Astrocyte (in vitro differentiated cells and primary cell): ENCODE measurements at regions not wholly inside any gene's neighbourhood (a gene's known extent, or its start where the extent isn't known, plus 50 kb on each side); places are given as distances from the start of the nearest gene placed in this dataset.

Experiments
- DNase-seq: peaks from one replicate; pipeline ENCODE4 v3.0.0-alpha.2; 2010; ENCODE audit warnings: low read depth
- FAIRE-seq: peaks from 2 replicates; lab custom pipeline; 2011; peaks lifted over from hg19 to GRCh38; lab: Jason Lieb, UNC
- H2AFZ ChIP-seq: 2 replicates; pipeline ENCODE4 v1.6.0; 2012; ENCODE audit warnings: low read depth, low read length, inconsistent platforms
- H3K27ac ChIP-seq: 2 replicates; pipeline ENCODE4 v1.5.1; 2011; ENCODE audit warnings: low read depth, low read length, inconsistent platforms
- H3K27me3 ChIP-seq: 2 replicates; pipeline ENCODE4 v1.6.0; 2011; ENCODE audit warnings: low read length, inconsistent platforms; ENCODE audit not compliant: insufficient read depth
- H3K36me3 ChIP-seq: 2 replicates; pipeline ENCODE4 v1.5.1; 2011; ENCODE audit warnings: low read length, inconsistent platforms; ENCODE audit not compliant: insufficient read depth
- H3K4me1 ChIP-seq: 2 replicates; pipeline ENCODE4 v1.5.1; 2011; ENCODE audit warnings: low read length, inconsistent platforms; ENCODE audit not compliant: insufficient read depth
- H3K4me2 ChIP-seq: 2 replicates; pipeline ENCODE4 v1.6.0; 2012; ENCODE audit warnings: low read length, inconsistent platforms
- H3K4me3 ChIP-seq: 2 replicates; pipeline ENCODE4 v1.5.1; 2011; ENCODE audit warnings: low read depth, mild to moderate bottlenecking, low read length, inconsistent platforms; ENCODE audit not compliant: insufficient read depth
- H3K79me2 ChIP-seq: 2 replicates; pipeline ENCODE4 v1.6.0; 2012; ENCODE audit warnings: mild to moderate bottlenecking, low read length, inconsistent platforms; ENCODE audit not compliant: insufficient read depth
- H3K9ac ChIP-seq: 2 replicates; pipeline ENCODE4 v1.6.0; 2012; ENCODE audit warnings: mild to moderate bottlenecking, low read length, inconsistent platforms
- H3K9me3 ChIP-seq: 2 replicates; pipeline ENCODE4 v1.5.1; 2012; ENCODE audit warnings: low read depth, mild to moderate bottlenecking, low read length, inconsistent platforms; ENCODE audit not compliant: insufficient read depth
- H4K20me1 ChIP-seq: 2 replicates; pipeline ENCODE4 v1.6.0; 2012; ENCODE audit warnings: low read length, inconsistent platforms; ENCODE audit not compliant: insufficient read depth
- H3K27ac Mint-ChIP-seq: one replicate; pipeline ENCODE4 v1.8.0; 2021; ENCODE audit warnings: mild to moderate bottlenecking, mixed read lengths; ENCODE audit not compliant: unreplicated experiment
- H3K27me3 Mint-ChIP-seq: one replicate; pipeline ENCODE4 v1.8.0; 2021; ENCODE audit warnings: low read depth, mixed read lengths; ENCODE audit not compliant: unreplicated experiment
- H3K36me3 Mint-ChIP-seq: one replicate; pipeline ENCODE4 v1.8.0; 2021; ENCODE audit warnings: low read depth, mixed read lengths; ENCODE audit not compliant: unreplicated experiment
- H3K4me1 Mint-ChIP-seq: one replicate; pipeline ENCODE4 v1.8.0; 2021; ENCODE audit warnings: low read depth, mixed read lengths; ENCODE audit not compliant: unreplicated experiment
- H3K4me3 Mint-ChIP-seq: one replicate; pipeline ENCODE4 v1.8.0; 2021; ENCODE audit warnings: mild to moderate bottlenecking, moderate library complexity, mixed read lengths; ENCODE audit not compliant: unreplicated experiment
- H3K9me3 Mint-ChIP-seq: one replicate; pipeline ENCODE4 v1.8.0; 2021; ENCODE audit warnings: mild to moderate bottlenecking, mixed read lengths; ENCODE audit not compliant: unreplicated experiment
- EZH2 ChIP-seq: IDR thresholded peaks from 2 replicates; pipeline ENCODE4 v1.6.1; 2012; ENCODE audit warnings: mild to moderate bottlenecking, low read length, inconsistent platforms; ENCODE audit not compliant: insufficient read depth
- TF ChIP-seq, protein P1 (sequence below): IDR thresholded peaks from 2 replicates; pipeline ENCODE4 v1.5.1; 2011; ENCODE audit warnings: low read depth, mild to moderate bottlenecking, inconsistent platforms, low read length, moderate library complexity; ENCODE audit not compliant: insufficient read depth

DNA sequence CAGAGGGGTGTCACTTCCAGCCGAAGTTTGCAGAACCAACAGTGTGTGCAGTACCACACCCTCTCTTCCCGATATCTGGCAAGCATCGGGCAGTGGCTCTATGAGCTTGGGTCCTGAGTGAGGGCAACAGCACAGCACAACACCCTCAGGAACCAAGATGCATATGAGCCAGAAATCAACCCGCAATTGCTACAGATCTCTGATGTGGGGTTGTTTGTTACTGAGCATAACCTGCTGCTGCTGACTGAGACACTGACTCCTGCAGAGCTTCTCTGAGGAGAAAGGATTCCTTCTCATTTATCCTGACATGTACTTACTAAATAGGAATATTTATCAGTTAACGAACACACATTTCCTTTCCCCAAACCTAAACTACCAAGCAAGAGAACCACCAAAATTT lies 218.3 kb downstream of the RBFOX3 start:
- Mint-ChIP-seq H3K4me1 (no peaks in the 10 kb centered on the region), H3K9me3 (no peaks in the 10 kb centered on the region), H3K27me3 (peaks cover 80% of the 10 kb centered on the region), H3K36me3 (no peaks in the 10 kb centered on the region), H3K27ac (no peak overlapping the region), H3K4me3 (no peak overlapping the region)
- H3K27ac ChIP-seq = no peak overlapping the region
- no peaks in the 10 kb centered on the region for H3K36me3 ChIP-seq
- H3K4me3 ChIP-seq = no peak overlapping the region
- no peak overlapping the region for H3K9ac ChIP-seq
- H3K4me1 ChIP-seq = no peaks in the 10 kb centered on the region
- H2AFZ ChIP-seq = no peak overlapping the region
- no peaks in the 10 kb centered on the region for H3K9me3 ChIP-seq
- H3K79me2 ChIP-seq = no peaks in the 10 kb centered on the region
- DNase-seq (no peak), FAIRE-seq (no peak)
- no peak for TF ChIP-seq EZH2
- no peaks in the 10 kb centered on the region for H4K20me1 ChIP-seq
- peaks cover 21% of the 10 kb centered on the region for H3K27me3 ChIP-seq
- H3K4me2 ChIP-seq = no peak overlapping the region

- Histone ChIP-seq H2AFZ (no peak overlapping the region), H3K36me3 (no peaks in the 10 kb centered on the region), H4K20me1 (no peaks in the 10 kb centered on the region), H3K9ac (no peak overlapping the region), H3K79me2 (no peaks in the 10 kb centered on the region), H3K27ac (no peak overlapping the region), H3K9me3 (no peaks in the 10 kb centered on the region), H3K4me1 (no peaks in the 10 kb centered on the region), H3K4me2 (no peak overlapping the region), H3K4me3 (no peak overlapping the region), H3K27me3 (peaks cover 24% of the 10 kb centered on the region)
- no peak for FAIRE-seq
- H3K27me3 Mint-ChIP-seq = peaks cover 83% of the 10 kb centered on the region
- H3K4me3 Mint-ChIP-seq = no peak overlapping the region
- H3K9me3 Mint-ChIP-seq = no peaks in the 10 kb centered on the region
- DNase-seq = peak; percentile 14
- no peak overlapping the region for H3K27ac Mint-ChIP-seq
- H3K4me1 Mint-ChIP-seq = no peaks in the 10 kb centered on the region
- H3K36me3 Mint-ChIP-seq = no peaks in the 10 kb centered on the region
- TF ChIP-seq EZH2 = no peak
- TF ChIP-seq, protein P1, sequence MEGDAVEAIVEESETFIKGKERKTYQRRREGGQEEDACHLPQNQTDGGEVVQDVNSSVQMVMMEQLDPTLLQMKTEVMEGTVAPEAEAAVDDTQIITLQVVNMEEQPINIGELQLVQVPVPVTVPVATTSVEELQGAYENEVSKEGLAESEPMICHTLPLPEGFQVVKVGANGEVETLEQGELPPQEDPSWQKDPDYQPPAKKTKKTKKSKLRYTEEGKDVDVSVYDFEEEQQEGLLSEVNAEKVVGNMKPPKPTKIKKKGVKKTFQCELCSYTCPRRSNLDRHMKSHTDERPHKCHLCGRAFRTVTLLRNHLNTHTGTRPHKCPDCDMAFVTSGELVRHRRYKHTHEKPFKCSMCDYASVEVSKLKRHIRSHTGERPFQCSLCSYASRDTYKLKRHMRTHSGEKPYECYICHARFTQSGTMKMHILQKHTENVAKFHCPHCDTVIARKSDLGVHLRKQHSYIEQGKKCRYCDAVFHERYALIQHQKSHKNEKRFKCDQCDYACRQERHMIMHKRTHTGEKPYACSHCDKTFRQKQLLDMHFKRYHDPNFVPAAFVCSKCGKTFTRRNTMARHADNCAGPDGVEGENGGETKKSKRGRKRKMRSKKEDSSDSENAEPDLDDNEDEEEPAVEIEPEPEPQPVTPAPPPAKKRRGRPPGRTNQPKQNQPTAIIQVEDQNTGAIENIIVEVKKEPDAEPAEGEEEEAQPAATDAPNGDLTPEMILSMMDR = peak; percentile 79
Observed at GRCh38 chr17:79391376-79392233, 219.2 kb downstream of the RBFOX3 start.

DNA sequence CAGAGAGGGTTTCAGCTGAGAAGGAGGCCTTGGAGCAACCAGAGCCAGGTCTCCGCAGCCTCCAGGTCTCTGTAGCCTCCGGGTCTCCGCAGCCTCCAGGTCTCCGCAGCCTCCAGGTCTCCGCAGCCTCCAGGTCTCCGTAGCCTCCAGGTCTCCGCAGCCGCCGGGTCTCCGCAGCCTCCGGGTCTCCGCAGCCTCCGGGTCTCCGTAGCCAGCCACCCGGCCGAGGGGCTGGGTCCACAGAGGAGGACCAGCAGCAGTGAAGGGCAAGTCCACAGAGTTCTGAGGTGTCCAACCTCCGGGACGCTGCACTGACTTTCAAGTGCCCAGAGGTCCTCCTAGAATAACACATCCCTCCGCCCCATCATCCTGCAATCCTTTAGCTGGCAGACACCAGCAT lies 221.0 kb downstream of the RBFOX3 start:
- H3K79me2 ChIP-seq = no peaks in the 10 kb centered on the region
- H3K4me3 Mint-ChIP-seq = no peak overlapping the region
- H3K27ac Mint-ChIP-seq = no peak overlapping the region
- no peaks in the 10 kb centered on the region for H4K20me1 ChIP-seq
- TF ChIP-seq, protein P1 = no peak
- TF ChIP-seq EZH2 = no peak
- no peak overlapping the region for H3K4me2 ChIP-seq
- H3K27ac ChIP-seq = no peak overlapping the region
- no peaks in the 10 kb centered on the region for H3K4me1 ChIP-seq
- H2AFZ ChIP-seq = no peak overlapping the region
- H3K27me3 Mint-ChIP-seq = peaks cover 82% of the 10 kb centered on the region
- no peaks in the 10 kb centered on the region for H3K4me1 Mint-ChIP-seq
- no peaks in the 10 kb centered on the region for H3K9me3 Mint-ChIP-seq
- FAIRE-seq = no peak
- no peaks in the 10 kb centered on the region for H3K36me3 ChIP-seq
- H3K4me3 ChIP-seq = no peak overlapping the region
- peaks cover 24% of the 10 kb centered on the region for H3K27me3 ChIP-seq
- H3K9ac ChIP-seq = no peak overlapping the region
- no peaks in the 10 kb centered on the region for H3K36me3 Mint-ChIP-seq
- no peak for DNase-seq
- no peaks in the 10 kb centered on the region for H3K9me3 ChIP-seq
